Stimulated activated memory B cell treated with anti-CD40 and anti-IgM and Interleukin-4, amounts not matched to agents 10 μg/mL and 1 μg/mL and 100 μg/mL, for 72 hours (primary cell): ENCODE measurements at regions not wholly inside any gene's neighbourhood (a gene's known extent, or its start where the extent isn't known, plus 50 kb on each side); places are given as distances from the start of the nearest gene placed in this dataset.

Source experiments
- ATAC-seq: fragments of 150-1000 bp; cut with Tn5 transposase; 2 replicates; pipeline ENCODE4 v1.10.0; 2021
- H3K27ac Mint-ChIP-seq: one replicate; pipeline ENCODE4 v1.8.0; 2022; ENCODE audit warnings: mild to moderate bottlenecking, mixed read lengths
- H3K27me3 Mint-ChIP-seq: one replicate; pipeline ENCODE4 v1.8.0; 2022; ENCODE audit warnings: mixed read lengths
- H3K36me3 Mint-ChIP-seq: one replicate; pipeline ENCODE4 v1.8.0; 2022; ENCODE audit warnings: mixed read lengths
- H3K4me1 Mint-ChIP-seq: one replicate; pipeline ENCODE4 v1.8.0; 2022; ENCODE audit warnings: mixed read lengths
- H3K4me3 Mint-ChIP-seq: one replicate; pipeline ENCODE4 v1.8.0; 2022; ENCODE audit warnings: mild to moderate bottlenecking, moderate library complexity, mixed read lengths
- H3K9me3 Mint-ChIP-seq: one replicate; pipeline ENCODE4 v1.8.0; 2022; ENCODE audit warnings: mixed read lengths

DNA sequence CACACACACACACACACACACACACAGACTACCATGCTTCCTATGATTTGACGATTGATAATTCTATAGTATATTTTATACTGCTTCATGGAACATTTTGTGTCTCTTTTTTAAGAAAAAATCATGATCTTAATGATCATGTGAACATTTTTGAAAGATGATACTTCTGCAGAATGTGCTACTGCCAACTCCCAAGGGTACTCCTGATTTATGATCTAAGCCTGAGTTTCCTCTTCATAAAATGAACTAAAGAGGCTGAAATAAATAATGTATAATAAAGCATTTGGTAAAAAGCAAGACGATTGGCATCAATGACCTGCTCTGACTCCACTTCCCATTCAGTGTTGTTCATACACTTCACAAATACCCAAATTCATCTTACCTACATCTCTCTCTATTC, 333.8 kb upstream of the RBMS3 start:
- Mint-ChIP-seq H3K9me3 (no peaks in the 10 kb centered on the region), H3K27ac (no peak overlapping the region), H3K36me3 (no peaks in the 10 kb centered on the region), H3K4me3 (no peak overlapping the region), H3K4me1 (no peaks in the 10 kb centered on the region), H3K27me3 (no peaks in the 10 kb centered on the region)
- ATAC-seq: no peak

DNA sequence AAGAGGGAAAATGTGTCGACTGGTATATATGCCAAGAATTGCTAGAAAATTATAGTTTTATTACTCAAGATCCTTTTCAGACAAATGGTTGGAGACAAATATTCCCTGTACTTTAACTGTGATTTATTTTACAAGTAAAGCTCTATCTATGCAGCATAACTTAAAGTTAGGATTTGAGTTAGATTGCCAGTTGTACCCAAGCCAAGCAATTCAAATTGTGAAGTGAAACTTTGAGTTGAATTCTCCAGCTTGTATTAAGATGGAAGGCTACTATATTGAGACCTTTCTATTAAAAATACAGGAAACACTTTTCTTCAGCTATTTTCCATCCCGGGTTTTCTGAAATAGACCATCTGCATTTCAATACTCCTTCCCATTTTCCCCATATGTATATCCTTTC, 333.1 kb upstream of the RBMS3 start:
- Mint-ChIP-seq H3K27ac (no peak overlapping the region), H3K9me3 (no peaks in the 10 kb centered on the region), H3K36me3 (no peaks in the 10 kb centered on the region), H3K4me1 (no peaks in the 10 kb centered on the region), H3K4me3 (no peak overlapping the region), H3K27me3 (no peaks in the 10 kb centered on the region)
- no peak for ATAC-seq

DNA sequence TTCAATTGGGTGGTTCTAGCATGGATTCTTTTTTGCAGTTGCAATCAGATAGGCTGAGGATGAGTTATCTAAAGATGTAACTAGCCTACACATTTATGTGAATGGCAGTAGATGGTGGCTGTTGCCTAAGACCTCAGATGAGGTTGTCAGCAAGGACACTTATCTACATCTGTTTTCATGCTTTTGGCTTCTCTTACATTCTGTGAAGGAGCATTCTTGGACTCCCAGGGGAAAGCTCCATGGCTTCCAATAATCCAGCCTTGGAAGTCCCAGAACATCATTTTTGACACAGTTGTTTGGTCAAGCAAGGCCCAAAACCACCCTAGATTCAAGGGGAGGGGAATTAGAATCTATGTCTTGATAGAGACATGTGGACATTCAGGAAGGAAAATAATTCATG, 332.2 kb upstream of the RBMS3 start:
- no peaks in the 10 kb centered on the region for H3K4me1 Mint-ChIP-seq
- no peaks in the 10 kb centered on the region for H3K9me3 Mint-ChIP-seq
- H3K27ac Mint-ChIP-seq: no peak overlapping the region
- H3K27me3 Mint-ChIP-seq: no peaks in the 10 kb centered on the region
- H3K4me3 Mint-ChIP-seq: no peak overlapping the region
- no peak for ATAC-seq
- H3K36me3 Mint-ChIP-seq: no peaks in the 10 kb centered on the region

DNA sequence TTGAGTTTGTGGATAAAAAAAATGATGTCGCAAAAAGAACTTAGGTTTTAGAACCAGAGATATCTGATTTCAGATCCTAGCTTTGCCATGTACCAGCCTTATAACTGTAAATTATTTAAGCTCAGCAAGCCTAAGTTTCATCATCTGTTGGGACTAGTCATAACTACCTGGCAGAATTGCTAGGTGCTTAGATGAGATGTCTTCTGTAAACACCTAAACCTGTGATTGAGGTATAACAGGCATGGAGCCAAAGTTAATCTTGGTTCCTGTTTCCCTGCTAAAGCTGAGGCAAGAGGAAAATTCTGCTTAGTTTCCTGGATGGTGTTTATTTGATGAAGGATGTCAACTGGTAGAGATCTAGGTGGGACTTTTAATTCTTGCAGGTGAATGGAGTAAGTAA, 331.3 kb upstream of the RBMS3 start:
- Mint-ChIP-seq H3K27me3 (no peaks in the 10 kb centered on the region), H3K9me3 (no peaks in the 10 kb centered on the region), H3K27ac (no peak overlapping the region), H3K4me3 (no peak overlapping the region), H3K4me1 (no peaks in the 10 kb centered on the region), H3K36me3 (no peaks in the 10 kb centered on the region)
- no peak for ATAC-seq

DNA sequence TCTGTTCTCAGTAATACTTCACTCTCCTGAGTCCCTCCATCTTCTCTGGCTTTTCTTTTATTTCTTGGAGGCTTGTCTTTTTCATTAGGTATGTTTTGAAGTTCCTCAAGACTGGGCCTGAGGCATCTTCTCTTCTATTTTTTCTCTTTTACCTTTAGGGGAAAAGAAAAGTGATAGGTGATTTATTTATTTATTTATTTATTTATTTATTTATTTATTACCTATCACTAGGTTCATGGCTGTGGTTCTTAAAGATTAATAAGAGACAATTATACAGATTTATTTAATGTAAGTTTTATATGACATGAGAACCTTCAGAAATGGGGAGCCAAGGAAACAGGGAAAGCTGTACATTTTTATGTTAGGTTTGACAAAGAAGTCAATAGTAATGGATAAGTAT, 330.3 kb upstream of the RBMS3 start:
- Mint-ChIP-seq H3K9me3 (no peaks in the 10 kb centered on the region), H3K4me3 (no peak overlapping the region), H3K4me1 (no peaks in the 10 kb centered on the region), H3K36me3 (no peaks in the 10 kb centered on the region), H3K27me3 (no peaks in the 10 kb centered on the region), H3K27ac (no peak overlapping the region)
- ATAC-seq: no peak

DNA sequence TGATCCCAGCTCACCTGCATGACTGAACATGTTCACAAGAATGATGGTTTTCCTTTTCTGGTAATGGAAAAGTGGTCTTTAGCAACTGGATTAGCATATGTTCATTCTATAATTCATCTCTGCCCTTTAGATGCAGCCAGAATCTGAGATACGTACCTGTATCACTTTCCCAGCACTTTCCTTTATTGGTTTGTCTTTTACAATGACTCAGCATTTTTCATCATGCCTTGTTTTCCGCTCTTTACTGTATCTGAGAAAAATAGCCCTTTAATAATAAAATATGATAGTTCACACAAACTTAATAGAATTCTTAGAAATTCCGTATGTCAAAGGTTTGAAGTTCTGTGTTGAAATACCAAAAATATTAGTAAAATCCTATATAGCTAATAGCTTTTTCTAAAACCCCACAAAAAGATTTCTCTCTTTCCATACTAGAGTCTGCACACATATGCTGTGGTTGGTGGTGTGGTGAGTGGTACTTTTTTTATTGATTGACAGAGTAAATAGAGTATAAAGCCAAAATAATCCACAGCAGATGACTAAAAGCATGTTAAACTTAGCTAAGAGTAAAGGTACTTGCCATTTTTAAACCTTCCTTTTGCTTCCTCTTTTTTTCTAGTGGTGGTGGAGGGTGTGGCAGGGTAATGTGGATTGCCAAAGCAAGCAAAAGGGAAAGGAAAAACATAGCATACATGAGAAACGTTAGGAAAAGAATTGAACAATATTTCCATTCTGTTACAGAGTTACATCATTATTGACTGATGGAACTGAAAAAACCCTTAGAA, 328.9 kb upstream of the RBMS3 start:
- Mint-ChIP-seq H3K9me3 (no peaks in the 10 kb centered on the region), H3K4me3 (no peak overlapping the region), H3K4me1 (no peaks in the 10 kb centered on the region), H3K27me3 (no peaks in the 10 kb centered on the region), H3K36me3 (no peaks in the 10 kb centered on the region), H3K27ac (no peak overlapping the region)
- ATAC-seq: no peak

DNA sequence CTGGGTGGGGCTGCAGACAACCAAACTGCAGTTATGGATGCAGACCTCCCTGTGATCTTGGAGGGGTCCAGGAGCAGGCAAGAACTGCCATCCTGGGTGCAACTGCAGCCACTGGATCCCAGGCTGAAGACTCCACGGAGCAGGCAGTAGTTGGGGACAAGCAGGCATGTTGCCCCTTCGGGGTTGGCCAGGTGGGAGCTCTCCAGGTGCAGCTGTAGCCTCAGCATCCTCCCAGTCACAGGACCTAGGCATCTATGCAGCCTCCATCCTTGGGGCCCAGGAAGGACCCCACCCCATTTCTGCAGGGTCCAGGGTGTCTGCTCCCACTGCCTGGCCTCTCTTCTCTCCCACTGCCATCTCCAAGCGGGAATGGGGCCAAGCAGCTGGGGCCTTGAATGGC, 322.2 kb upstream of the RBMS3 start:
- Mint-ChIP-seq H3K27ac (no peak overlapping the region), H3K36me3 (no peaks in the 10 kb centered on the region), H3K27me3 (no peaks in the 10 kb centered on the region), H3K4me3 (no peak overlapping the region), H3K9me3 (no peaks in the 10 kb centered on the region), H3K4me1 (no peaks in the 10 kb centered on the region)
- ATAC-seq: no peak

DNA sequence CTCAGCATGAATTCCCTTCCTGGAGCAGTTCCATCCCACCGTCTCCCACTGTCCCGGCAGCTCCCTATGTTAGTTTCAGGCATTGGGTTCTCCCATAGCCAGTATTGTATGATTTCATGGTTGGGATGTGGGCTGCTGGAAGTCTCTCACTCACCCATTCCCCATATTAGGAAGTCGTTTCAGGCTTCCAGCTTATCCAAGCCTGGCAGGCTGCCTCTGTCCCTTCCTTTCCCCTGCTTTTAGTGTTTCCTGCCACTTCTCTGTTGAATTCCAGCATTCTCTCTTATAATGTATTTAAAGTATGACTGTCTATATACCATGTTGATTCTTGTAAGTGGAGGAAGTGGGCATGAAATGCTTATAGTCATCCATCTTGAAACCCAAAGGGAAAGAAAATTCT, 309.7 kb upstream of the RBMS3 start:
- Mint-ChIP-seq H3K27me3 (no peaks in the 10 kb centered on the region), H3K4me3 (no peak overlapping the region), H3K4me1 (no peaks in the 10 kb centered on the region), H3K36me3 (no peaks in the 10 kb centered on the region), H3K9me3 (peaks cover 23% of the 10 kb centered on the region), H3K27ac (no peak overlapping the region)
- no peak for ATAC-seq

DNA sequence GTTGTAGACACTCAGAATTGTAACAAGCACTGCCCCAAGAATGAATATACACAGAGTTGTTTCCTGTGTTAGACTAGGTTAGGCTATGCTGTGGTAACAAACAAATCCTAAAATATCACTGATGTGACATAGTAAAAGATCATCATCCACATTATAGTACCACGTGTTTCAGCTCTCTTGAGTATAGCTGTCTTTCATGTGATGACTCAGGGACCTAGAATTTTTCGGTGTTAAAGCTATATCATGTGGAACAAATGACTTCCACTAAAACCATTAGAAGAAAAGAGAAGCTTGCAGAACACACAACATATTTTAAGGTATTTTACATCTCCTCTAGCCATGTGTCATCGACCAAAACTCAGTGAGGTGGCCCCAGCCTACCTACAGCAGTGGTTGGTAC, 307.9 kb upstream of the RBMS3 start:
- Mint-ChIP-seq H3K27me3 (no peaks in the 10 kb centered on the region), H3K4me1 (no peaks in the 10 kb centered on the region), H3K27ac (no peak overlapping the region), H3K4me3 (no peak overlapping the region), H3K9me3 (peaks cover 16% of the 10 kb centered on the region), H3K36me3 (no peaks in the 10 kb centered on the region)
- no peak for ATAC-seq

DNA sequence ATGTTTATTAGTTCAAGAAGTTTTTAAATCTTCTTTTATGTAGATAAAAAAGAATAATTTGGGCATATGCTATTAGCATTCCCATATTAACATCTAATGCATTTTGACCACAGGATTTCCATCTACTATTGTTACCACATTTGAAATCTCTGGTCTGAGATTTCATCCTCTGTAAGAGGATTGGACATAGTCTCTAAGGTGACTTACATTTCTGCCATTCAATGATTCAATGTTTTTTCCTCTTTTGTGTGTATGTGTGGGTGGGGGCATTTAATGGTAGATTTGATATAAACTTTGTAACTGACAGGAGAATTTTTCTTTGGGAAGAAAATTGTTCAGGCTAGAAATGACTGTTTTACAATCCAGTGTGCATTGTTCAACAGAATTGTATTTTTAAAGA, 307.3 kb upstream of the RBMS3 start:
- Mint-ChIP-seq H3K4me1 (no peaks in the 10 kb centered on the region), H3K4me3 (no peak overlapping the region), H3K27me3 (no peaks in the 10 kb centered on the region), H3K27ac (no peak overlapping the region), H3K36me3 (no peaks in the 10 kb centered on the region), H3K9me3 (peaks cover 15% of the 10 kb centered on the region)
- ATAC-seq: no peak

DNA sequence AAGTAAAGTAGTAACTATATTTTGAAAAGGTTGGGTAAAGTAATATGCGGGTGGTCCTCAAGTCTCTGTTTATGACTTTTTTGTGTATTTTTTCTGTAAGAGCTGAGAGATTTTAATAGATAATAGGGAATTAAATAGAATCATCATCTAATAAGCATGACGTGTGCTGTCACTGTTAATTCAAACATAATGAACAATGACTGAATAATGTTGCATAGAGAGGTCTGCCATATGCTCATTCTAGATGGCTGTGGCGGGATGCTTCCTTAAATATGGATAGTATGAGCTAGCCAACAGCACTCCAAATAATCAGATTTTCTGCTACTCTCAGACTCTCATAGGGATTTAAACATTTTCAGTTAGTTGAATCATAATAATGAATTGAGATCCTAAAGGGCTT, 302.8 kb upstream of the RBMS3 start:
- no peaks in the 10 kb centered on the region for H3K4me1 Mint-ChIP-seq
- H3K27me3 Mint-ChIP-seq: no peaks in the 10 kb centered on the region
- ATAC-seq: no peak
- H3K36me3 Mint-ChIP-seq: no peaks in the 10 kb centered on the region
- H3K27ac Mint-ChIP-seq: no peak overlapping the region
- H3K9me3 Mint-ChIP-seq: peaks cover 4% of the 10 kb centered on the region
- no peak overlapping the region for H3K4me3 Mint-ChIP-seq

DNA sequence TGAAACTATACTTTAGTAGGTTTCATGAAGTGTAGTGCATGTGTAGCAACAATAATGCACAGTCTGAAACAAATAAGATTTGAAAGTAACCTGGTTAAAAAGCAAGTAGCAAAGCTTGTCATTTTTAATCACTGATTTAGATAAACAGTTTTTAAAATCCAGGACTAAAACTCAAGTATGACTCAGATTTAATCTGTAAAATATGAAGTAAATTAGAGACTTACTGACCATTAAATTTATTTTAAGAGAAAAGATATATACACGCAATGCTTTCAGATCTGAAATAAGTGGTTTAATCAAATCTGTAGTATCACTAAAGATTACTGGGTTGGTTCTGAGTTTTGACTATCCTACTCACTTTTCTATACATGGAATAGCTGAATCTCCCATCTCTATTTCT, 300.7 kb upstream of the RBMS3 start:
- H3K36me3 Mint-ChIP-seq: no peaks in the 10 kb centered on the region
- H3K9me3 Mint-ChIP-seq: peaks cover 4% of the 10 kb centered on the region
- no peak for ATAC-seq
- no peaks in the 10 kb centered on the region for H3K4me1 Mint-ChIP-seq
- no peaks in the 10 kb centered on the region for H3K27me3 Mint-ChIP-seq
- H3K4me3 Mint-ChIP-seq: no peak overlapping the region
- no peak overlapping the region for H3K27ac Mint-ChIP-seq

DNA sequence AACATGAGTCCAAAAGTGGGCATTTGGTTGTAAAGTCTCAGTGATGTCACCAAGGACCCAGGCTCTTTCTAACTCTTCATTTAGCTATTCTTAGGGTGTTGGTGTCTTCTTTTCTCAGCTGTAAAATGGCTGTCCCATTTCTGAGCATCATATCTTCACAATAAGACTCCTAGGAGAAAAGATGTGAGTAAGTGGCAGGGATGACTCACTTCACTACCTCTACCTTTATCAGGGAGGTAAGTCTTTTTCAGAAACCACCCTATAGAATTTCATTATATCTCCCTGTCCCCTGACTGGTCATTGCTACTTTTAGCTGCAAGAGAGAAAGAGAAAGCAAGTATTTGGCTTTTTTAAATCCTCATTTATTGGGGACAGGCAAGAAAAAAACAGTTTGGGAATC, 300.2 kb upstream of the RBMS3 start:
- ATAC-seq: no peak
- H3K4me1 Mint-ChIP-seq: no peaks in the 10 kb centered on the region
- H3K9me3 Mint-ChIP-seq: peaks cover 4% of the 10 kb centered on the region
- H3K27ac Mint-ChIP-seq: no peak overlapping the region
- H3K4me3 Mint-ChIP-seq: no peak overlapping the region
- H3K27me3 Mint-ChIP-seq: no peaks in the 10 kb centered on the region
- H3K36me3 Mint-ChIP-seq: no peaks in the 10 kb centered on the region

DNA sequence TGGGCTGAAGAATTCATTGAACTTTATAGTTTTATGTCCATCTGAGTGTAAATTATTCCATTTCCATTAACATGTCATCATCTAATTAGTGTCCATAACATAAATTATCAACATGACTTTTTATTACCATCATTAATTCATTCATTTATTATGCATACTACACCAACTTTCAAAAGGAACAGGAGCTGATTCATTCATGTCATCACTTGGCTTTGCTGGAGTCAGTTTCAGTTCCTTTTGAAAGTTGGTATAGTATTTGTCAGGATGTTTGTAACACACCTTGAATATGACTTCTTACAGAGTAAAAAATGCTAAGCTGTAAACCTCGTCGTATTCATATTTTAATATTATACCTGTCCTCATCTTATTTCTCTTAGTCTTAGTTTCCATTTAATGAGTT, 298.0 kb upstream of the RBMS3 start:
- Mint-ChIP-seq H3K4me3 (no peak overlapping the region), H3K4me1 (no peaks in the 10 kb centered on the region), H3K36me3 (no peaks in the 10 kb centered on the region), H3K9me3 (no peaks in the 10 kb centered on the region), H3K27ac (no peak overlapping the region), H3K27me3 (no peaks in the 10 kb centered on the region)
- ATAC-seq: no peak

DNA sequence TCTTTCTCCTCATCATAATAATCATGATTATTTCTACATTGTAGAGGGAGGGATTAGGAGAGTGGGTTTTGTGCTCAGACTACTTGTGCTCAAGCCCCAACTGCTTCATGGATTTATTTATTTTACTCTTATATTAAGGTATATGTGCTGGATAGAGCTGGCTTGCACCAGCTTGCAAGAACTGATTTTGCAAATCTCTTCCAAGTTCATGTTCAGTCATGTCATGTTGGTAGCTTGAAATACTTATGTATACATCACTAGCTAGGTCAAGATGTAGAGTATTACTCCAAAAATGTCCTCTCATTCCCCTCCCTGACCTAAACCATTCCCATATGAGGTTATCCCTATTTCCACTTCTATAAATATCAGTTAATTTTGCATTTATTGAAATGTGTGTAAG, 293.9 kb upstream of the RBMS3 start:
- Mint-ChIP-seq H3K36me3 (no peaks in the 10 kb centered on the region), H3K27ac (no peak overlapping the region), H3K4me1 (peaks cover 8% of the 10 kb centered on the region), H3K27me3 (no peaks in the 10 kb centered on the region), H3K9me3 (no peaks in the 10 kb centered on the region), H3K4me3 (no peak overlapping the region)
- no peak for ATAC-seq

DNA sequence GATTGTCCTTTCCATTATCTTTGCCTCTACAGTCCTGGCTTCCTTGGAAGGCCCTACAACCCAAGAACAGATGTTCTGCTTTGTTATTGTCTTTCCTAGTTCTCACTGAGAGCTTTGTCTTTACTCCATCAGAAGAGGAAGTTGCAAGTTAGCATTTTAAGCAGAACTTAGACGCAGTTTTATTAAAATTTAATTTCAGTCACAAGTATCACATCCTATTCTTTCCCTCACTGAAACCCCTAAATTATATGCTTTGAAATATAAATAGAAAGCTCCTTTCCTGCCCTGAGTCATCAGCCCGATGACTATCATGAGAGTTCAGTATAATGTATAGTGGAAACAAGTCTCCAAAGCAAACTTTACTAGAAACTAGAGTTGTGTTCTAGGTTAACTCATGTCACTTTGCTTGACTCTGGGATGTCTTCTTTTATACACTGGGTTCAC, 291.2 kb upstream of the RBMS3 start:
- Mint-ChIP-seq H3K9me3 (no peaks in the 10 kb centered on the region), H3K36me3 (no peaks in the 10 kb centered on the region), H3K4me1 (peaks cover 8% of the 10 kb centered on the region), H3K27me3 (no peaks in the 10 kb centered on the region), H3K27ac (no peak overlapping the region), H3K4me3 (no peak overlapping the region)
- ATAC-seq: peak; percentile 62
